Fibroblast of upper back skin (primary cell): ENCODE measurements at regions not wholly inside any gene's neighbourhood (a gene's known extent, or its start where the extent isn't known, plus 50 kb on each side); places are given as distances from the start of the nearest gene placed in this dataset.
"Not testable (repeated sequence)": the region's sequence is repeated elsewhere in the genome, so short reads cannot be mapped to it uniquely, and the experiment has no call there.

ENCODE experiments used
- DNase-seq: peaks from one replicate; pipeline ENCODE4 v3.0.0-alpha.2; 2013

DNA sequence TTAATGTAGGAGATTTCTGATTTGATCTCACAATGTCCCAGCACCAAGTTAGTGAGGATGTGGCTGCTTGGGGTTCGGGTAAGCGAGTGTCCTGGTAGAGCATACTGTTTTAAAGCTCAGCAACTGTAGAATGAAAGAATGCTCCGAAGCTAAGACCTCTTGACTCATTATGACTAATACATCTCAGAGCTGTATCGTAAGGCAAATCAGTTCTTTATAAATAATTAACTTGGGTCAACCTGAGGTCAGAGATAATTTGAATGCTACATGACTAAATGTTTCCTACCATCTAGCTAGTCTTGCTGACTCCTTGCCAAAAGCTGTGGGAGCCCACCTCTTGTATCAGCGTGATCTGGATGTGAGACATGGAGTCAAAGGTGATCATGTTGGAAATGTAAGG lies 128.8 kb upstream of the PDE7B start:
- peak; percentile 90 for DNase-seq

DNA sequence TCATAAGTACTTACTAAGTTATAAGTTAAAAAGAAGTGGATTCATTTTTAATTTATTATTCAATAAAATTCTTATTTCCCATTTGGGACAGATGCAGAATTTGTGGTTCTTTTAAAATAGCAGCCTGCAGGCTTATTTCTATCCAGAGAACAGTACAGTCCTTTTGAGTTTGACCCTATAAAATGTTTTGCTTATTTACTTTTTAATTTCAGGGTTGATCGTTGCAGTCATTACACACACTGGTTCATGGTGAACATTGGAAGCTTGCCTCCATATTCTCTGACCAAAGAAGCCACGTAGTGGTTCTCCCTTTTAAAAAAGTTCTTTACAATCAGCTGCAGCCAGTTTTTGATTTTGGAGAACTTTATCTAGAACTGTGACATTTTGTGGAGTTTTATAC lies 122.9 kb upstream of the PDE7B start:
- no peak for DNase-seq

DNA sequence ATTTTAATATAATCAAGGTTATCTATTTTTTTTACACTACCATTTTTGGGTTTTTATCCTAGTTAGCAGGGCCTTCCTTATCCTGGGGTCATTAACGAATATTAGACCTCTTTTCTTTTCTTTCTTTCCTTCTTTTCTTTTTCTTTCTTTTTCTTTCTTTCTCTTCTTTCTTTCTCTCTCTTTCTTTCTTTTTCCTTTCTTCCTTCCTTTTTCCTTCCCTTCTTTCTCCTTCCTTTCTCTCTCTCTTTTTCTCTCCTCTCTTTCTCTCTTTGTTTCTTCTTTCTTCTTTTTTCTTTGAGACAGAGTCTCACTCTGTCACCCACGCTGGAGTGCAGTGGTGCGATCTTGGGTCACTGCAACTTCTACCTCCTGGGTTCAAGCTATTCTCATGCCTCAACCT lies 120.4 kb upstream of the PDE7B start:
- DNase-seq = no peak

DNA sequence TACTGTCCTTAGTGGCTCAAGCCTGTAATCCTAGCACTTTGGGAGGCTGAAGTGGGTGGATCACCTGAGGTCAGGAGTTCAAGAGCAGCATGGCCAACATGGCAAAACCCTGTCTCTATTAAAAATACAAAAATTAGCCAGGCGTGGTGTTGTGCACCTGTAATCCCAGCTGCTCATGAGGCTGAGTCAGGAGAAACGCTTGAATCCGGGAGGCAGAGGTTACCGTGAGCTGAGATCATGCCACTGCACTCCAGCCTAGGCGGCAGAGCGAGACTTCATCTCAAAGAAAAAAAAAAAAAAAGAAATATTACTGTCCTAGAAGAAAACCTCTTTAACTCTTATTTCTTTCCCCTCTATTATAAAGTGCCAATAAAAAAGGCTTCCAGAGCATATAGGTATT lies 115.2 kb upstream of the PDE7B start:
- not testable (repeated sequence) for DNase-seq

DNA sequence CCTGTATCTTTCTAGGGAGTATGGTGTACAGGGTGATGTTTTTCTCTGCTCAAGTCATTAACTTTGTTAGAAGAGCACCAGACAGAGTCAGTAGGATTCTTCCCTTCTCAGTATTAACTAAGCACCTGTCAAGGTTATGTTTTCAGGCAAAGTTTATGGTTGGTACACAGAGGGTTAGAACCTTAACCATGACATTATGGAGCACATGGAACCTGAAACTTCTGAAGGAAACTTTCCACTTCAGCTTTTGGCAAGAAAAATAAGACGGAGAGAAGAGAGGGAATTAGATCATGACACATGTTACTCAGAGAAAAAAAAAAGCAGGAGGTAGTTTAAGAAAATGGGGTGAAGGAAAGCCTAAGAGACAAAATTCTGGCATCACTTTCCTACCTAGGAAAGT lies 112.9 kb upstream of the PDE7B start:
- peak; percentile 3 for DNase-seq

- DNase-seq = peak; percentile 77
Observed at GRCh38 chr6:135739288-135739687, 112.2 kb upstream of the PDE7B start.

GRCh38 chr6:135740580-135740979 lies 110.9 kb upstream of the PDE7B start:
- DNase-seq = no peak

DNA sequence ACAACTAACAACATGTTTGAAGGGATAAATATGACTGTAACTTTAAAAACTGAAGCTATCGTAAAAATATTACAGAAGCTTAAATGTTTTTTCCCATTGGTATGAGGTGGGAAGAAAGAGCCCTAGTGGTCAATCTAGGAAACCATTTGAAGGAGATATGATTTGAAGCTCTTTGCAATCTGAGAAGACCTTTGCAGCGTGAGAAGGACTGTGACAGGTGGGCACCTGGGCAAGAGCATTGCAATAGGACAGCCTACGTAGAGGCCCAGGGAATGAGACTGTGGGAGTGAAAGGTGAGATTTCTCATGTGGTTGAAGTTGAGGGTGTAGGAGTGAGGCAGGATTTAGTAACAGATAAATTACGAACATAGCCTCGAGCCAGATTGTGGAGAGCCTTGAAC lies 108.0 kb upstream of the PDE7B start:
- no peak for DNase-seq

DNA sequence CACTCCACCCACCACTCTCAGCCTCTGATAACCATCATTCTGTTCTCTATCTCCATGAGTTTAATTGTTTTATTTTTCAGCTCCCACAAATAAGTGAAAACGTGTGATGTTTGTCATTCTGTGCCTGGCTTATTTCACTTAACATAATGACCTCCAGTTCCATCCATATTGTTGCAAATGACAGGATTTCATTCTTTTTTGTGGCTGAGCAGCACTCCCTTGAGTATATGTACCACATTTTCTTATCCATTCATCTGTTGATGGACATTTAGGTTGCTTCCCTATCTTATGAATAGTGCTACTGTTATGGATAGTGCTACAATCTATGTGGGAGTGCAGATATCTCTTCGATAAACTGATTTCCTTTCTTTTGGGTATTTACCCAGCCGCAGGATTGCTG lies 103.3 kb upstream of the PDE7B start:
- no peak for DNase-seq

DNA sequence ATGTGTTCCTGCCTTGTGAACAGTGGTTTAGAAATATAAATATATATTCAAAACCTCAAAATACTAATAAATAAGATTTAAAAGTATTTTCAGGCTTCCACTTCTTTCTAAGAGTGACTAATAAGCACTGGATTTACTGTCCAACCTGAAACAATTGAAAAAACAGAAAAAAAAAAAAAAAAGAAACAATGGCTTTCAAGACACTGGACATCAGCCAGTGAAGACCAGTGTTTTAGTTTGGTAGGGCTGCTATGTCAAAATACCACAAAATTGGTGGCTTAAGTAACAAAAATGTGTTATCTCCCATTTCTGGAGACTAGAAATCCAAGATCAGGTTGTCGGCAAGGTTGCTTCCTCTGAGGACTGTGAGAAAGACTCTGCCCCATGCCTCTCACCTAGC lies 101.4 kb upstream of the PDE7B start:
- DNase-seq = peak; percentile 21

DNA sequence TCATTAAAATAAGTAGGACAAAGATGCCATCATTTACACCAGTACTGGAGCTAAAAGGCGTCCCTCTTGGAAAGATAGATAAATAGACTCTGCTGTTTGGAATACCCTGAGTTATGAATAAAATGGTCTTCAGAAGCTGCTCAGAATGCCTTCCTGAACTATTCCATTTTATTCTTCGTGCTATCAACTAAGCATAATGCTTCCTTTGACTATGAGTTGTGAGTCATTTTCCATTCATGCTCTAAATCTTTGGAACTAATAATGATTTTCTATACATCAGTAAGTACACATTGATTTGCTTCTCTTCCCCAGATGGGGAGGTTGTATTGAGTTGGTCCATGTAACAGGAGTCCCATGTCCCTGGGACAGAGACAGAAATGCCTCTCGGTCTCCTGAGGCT lies 98.3 kb upstream of the PDE7B start:
- DNase-seq = no peak

DNA sequence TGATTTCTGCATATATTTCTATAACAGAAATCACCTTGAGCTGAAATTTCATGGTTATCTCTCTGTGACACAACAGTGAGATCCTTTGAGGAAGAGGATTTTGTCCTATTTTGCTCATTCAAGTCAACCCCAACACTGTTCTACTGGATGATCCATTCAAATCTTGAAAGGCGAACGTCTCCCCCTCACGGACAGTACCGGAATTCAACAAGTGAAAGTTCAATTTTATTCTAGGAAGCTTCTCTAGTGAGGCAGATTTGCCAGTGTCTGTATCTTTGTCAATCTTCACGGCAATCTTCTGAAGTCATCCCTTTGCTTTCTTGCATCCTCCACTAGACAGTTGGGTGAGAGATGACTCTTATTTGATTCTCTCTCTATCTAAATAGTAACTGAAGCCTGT lies 91.7 kb upstream of the PDE7B start:
- DNase-seq = peak; percentile 31

DNA sequence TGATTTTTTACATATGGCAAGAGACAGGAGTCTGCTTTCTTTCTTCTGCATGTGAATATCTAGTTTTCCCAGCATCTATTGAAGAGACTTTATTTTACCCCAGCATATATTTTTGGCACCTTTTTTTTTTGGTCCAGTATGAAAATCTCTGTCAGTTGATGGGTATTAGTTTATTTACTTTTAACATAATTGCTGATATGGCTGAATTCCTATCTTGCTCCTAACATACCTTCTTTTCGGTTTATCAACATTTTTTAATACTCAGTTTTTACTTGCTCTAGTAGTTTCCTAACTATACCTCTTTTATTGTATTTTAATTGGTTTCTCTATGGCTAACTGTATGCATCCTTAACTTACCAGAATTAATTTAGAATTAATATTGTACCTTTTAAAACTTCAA lies 77.5 kb upstream of the PDE7B start:
- no peak for DNase-seq

DNA sequence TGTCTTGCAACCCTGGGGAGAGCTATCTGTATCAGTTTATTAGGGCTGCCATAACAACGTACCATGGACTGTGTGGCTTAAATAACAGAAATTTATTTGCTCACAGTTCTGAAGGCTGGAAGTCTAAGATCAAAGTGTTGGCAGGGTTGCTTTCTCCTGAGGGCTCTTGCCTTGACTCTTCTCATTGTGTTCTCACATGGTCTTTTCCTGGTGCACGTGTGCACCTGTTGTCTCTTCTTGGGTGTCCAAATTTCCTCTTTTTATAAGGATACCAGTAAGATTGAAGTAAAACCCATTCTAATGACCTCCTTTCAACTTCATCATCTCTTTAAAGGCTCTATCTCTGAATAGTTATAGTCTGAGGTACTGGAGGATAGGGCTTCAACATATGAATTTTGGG lies 72.3 kb upstream of the PDE7B start:
- DNase-seq = no peak

- no peak for DNase-seq
Observed at GRCh38 chr6:135780326-135780725, 71.2 kb upstream of the PDE7B start.

DNA sequence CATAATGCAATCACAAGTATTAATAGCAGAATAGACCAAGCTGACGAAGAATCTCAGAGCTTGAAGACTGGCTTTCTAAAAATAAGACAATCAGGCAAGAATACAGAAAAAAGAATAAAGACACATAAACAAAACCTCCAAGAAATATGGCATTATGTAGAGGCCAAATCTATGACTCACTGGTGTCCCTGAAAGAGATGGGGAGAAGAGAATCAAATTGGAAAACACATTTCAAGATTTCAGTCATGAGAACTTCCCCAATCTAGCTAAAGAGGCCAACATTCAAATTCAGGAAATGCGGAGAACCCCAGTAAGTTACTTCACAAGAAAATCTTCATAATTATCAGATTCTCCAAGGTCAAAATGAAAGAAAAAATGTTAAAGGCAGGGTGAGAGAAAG lies 69.0 kb upstream of the PDE7B start:
- DNase-seq = no peak

DNA sequence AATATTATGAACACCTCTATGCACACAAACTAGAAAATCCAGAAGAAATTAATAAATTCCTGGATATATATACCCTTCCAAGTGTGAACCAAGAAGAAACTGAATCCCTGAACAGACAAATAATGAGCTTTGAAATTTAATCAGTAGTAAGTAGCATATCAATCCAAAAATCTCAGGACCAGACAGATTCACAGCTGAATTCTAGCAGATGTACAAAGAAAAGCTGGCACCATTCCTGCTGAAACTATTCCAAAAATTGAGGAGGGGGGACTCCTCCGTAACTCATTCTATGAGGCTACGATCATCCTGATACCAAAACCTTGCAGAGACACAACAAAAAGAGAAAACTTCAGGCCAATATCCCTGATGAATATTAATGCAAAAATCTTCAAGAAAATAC lies 67.0 kb upstream of the PDE7B start:
- no peak for DNase-seq

- DNase-seq = no peak
Observed at GRCh38 chr6:135789375-135790050, 62.0 kb upstream of the PDE7B start.

GRCh38 chr6:135791441-135791840 lies 60.1 kb upstream of the PDE7B start:
- no peak for DNase-seq

DNA sequence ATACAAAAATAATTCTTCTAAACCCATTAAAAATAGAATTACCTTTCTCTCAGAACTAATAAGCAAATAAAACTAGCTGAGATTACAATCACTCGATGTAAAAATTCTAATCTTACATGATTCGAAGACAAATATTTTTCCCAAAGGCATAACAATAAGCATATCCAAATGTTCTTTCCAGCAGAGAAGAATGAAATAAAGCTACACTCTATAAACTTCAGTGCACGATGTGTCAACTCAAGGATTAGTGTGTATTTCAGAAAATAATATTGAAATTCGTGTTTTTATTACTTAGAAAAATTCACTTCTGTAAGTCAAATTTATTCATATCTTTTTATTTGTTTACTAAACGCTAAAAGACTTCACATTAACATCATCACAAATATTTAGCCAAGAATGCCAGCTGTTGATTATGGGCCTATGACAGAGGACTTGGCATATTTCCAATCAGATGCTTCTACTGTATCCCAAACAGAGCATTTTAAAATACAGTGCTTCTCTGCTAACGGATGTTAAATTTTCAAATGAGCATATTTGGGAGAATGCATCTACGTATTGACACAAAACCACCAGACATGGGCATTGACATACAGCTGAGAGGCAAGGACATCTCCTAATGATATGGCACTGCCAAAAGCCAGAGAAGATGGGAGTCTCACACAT lies 54.7 kb upstream of the PDE7B start:
- no peak for DNase-seq

- DNase-seq = no peak
Observed at GRCh38 chr6:135797361-135797760, 54.1 kb upstream of the PDE7B start.

- no peak for DNase-seq
Observed at GRCh38 chr6:135798751-135799515, 52.6 kb upstream of the PDE7B start.
